SK-N-SH (cell line): ENCODE measurements at regions not wholly inside any gene's neighbourhood (a gene's known extent, or its start where the extent isn't known, plus 50 kb on each side); places are given as distances from the start of the nearest gene placed in this dataset.

Source experiments
- CTCF ChIP-seq: fragments of 200-600 bp; sonication (generic); IDR thresholded peaks from 2 replicates; pipeline ENCODE4 v1.6.1; 2017; ENCODE audit warnings: antibody characterized with exemption, mild to moderate bottlenecking, moderate library complexity
- EP300 ChIP-seq, 2 experiments: IDR thresholded peaks; 2 replicates each; pipeline versions ENCODE4 v1.4.0 to v1.6.1; 2012; ENCODE audit warnings: borderline replicate concordance in 1 of 2, low read depth in 1 of 2, low read length in 1 of 2
- JUND ChIP-seq: IDR thresholded peaks from 2 replicates; pipeline ENCODE4 v1.4.0; 2012
- MXI1 ChIP-seq: IDR thresholded peaks from 2 replicates; pipeline ENCODE4 v1.6.1; 2012; ENCODE audit warnings: mild to moderate bottlenecking, low read depth, low read length, improper control_type of control experiment
- NRF1 ChIP-seq: IDR thresholded peaks from 2 replicates; pipeline ENCODE4 v1.6.1; 2012; ENCODE audit warnings: low read depth, mild to moderate bottlenecking, low read length
- PBX3 ChIP-seq: IDR thresholded peaks from 2 replicates; pipeline ENCODE4; 2012
- POLR2AphosphoS5 ChIP-seq: IDR thresholded peaks from 2 replicates; pipeline ENCODE4 v1.6.1; 2012; ENCODE audit warnings: low read depth, low read length
- YY1 ChIP-seq: IDR thresholded peaks from 2 replicates; pipeline ENCODE4 v1.4.0; 2012; ENCODE audit warnings: low read depth, mild to moderate bottlenecking
- ZBTB33 ChIP-seq: IDR thresholded peaks from 2 replicates; pipeline ENCODE4 v1.4.0; 2012; ENCODE audit warnings: low read depth, borderline replicate concordance

GRCh38 chr6:147879031-147879580, 370.6 kb downstream of the SAMD5 start:
- TF ChIP-seq JUND (no peak), POLR2AphosphoS5 (no peak), CTCF (no peak), NRF1 (no peak), EP300 (IDR thresholded peaks at IDR 0.05; ENCODE audit: borderline replicate concordance in 1 of 2, low read depth in 1 of 2, low read length in 1 of 2) (no peak), ZBTB33 (no peak), PBX3 (no peak), YY1 (no peak), MXI1 (no peak)
